PC-3 (cell line): ENCODE measurements at regions not wholly inside any gene's neighbourhood (a gene's known extent, or its start where the extent isn't known, plus 50 kb on each side); places are given as distances from the start of the nearest gene placed in this dataset.

ENCODE experiments used
- ATAC-seq: fragments of 200-7000 bp; cut with Tn5 transposase; 2 replicates; pipeline ENCODE4 v1.9.1; 2020; ENCODE audit warnings: mild to moderate bottlenecking, moderate library complexity
- BruUV-seq: library from RNA; stranded (reverse); fragments of 400-500 nt; replicated peaks from 2 replicates; lab custom pipeline; 2021; lab: Mats Ljungman, UMichigan
- CTCF ChIA-PET: fragments of 300-600 bp; sonication (Branson Sonifier 250); formaldehyde crosslinking; loops from one replicate; lab custom pipeline; 2022; ENCODE audit warnings: antibody characterized with exemption; lab: Charles Lee
- POLR2A ChIA-PET: fragments of 300-600 bp; sonication (Branson Sonifier 250); formaldehyde crosslinking; loops from one replicate; lab custom pipeline; 2022; ENCODE audit warnings: antibody characterized with exemption; ENCODE audit not compliant: unreplicated experiment; lab: Charles Lee
- DNase-seq: peaks from one replicate; pipeline ENCODE4 v3.0.0-alpha.2; 2015
- H2AFZ ChIP-seq: fragments of 300-600 bp; sonication (generic); 2 replicates; pipeline ENCODE4 v1.6.0; 2016; ENCODE audit warnings: antibody characterized with exemption, low read length
- H3F3A ChIP-seq: fragments of 300-600 bp; sonication (generic); one replicate; pipeline ENCODE4 v1.6.0; 2017; ENCODE audit warnings: antibody characterized with exemption, low read length, control low read depth, mild to moderate bottlenecking; ENCODE audit not compliant: unreplicated experiment
- H3K27ac ChIP-seq: fragments of 300-600 bp; sonication (generic); 2 replicates; pipeline ENCODE4 v1.5.1; 2016; ENCODE audit warnings: mild to moderate bottlenecking, low read length
- H3K27me3 ChIP-seq: fragments of 300-600 bp; sonication (generic); 2 replicates; pipeline ENCODE4 v1.6.1; 2016; ENCODE audit warnings: low read length, mixed read lengths
- H3K36me3 ChIP-seq: fragments of 300-600 bp; sonication (generic); 2 replicates; pipeline ENCODE4 v1.6.1; 2016; ENCODE audit warnings: low read depth, mixed run types, low read length, mixed read lengths
- H3K4me1 ChIP-seq: fragments of 300-600 bp; sonication (generic); 2 replicates; pipeline ENCODE4 v1.5.1; 2016; ENCODE audit warnings: low read length; ENCODE audit not compliant: insufficient read depth
- H3K4me2 ChIP-seq: fragments of 300-600 bp; sonication (generic); 2 replicates; pipeline ENCODE4 v1.6.0; 2016; ENCODE audit warnings: low read length
- H3K4me3 ChIP-seq: fragments of 300-600 bp; sonication (generic); 2 replicates; pipeline ENCODE4 v1.5.1; 2016; ENCODE audit warnings: mild to moderate bottlenecking, low read length, mixed read lengths
- H3K79me2 ChIP-seq: fragments of 300-600 bp; sonication (generic); 2 replicates; pipeline ENCODE4 v1.6.1; 2017; ENCODE audit warnings: low read length, mixed read lengths
- H3K9ac ChIP-seq: fragments of 300-600 bp; sonication (generic); 2 replicates; pipeline ENCODE4 v1.6.0; 2016; ENCODE audit warnings: mild to moderate bottlenecking, low read length
- H3K9me2 ChIP-seq: fragments of 300-600 bp; sonication (generic); replicated peaks from 2 replicates; pipeline ENCODE4 v1.6.1; 2016; ENCODE audit warnings: mixed run types, low read length, mixed read lengths
- H3K9me3 ChIP-seq: fragments of 300-600 bp; sonication (generic); 2 replicates; pipeline ENCODE4 v1.6.1; 2016; ENCODE audit warnings: low read length, mixed read lengths
- H4K20me1 ChIP-seq: fragments of 300-600 bp; sonication (generic); 2 replicates; pipeline ENCODE4 v1.6.1; 2016; ENCODE audit warnings: low read length, mixed read lengths
- EZH2 ChIP-seq: fragments of 300-600 bp; sonication (generic); IDR thresholded peaks from one replicate; pipeline ENCODE4 v1.6.1; 2017; ENCODE audit warnings: antibody characterized with exemption, mild to moderate bottlenecking, low read length; ENCODE audit not compliant: unreplicated experiment
- EZH2phosphoT487 ChIP-seq: fragments of 300-600 bp; sonication (generic); IDR thresholded peaks from 2 replicates; pipeline ENCODE4 v1.6.1; 2018; ENCODE audit warnings: mild to moderate bottlenecking, antibody characterized with exemption, low read length, borderline replicate concordance
- intact Hi-C: fragments of 100-400 bp; cut with micrococcal nuclease; formaldehyde crosslinking; loops from 2 replicates; pipeline ENCODE4 v1.9.0; 2023
- TF ChIP-seq, protein P1 (sequence below): fragments of 300-600 bp; sonication (generic); conservative IDR thresholded peaks from 2 replicates; pipeline ENCODE4 v1.5.1; 2017; ENCODE audit warnings: antibody characterized with exemption, low read depth, mild to moderate bottlenecking, low read length

DNA sequence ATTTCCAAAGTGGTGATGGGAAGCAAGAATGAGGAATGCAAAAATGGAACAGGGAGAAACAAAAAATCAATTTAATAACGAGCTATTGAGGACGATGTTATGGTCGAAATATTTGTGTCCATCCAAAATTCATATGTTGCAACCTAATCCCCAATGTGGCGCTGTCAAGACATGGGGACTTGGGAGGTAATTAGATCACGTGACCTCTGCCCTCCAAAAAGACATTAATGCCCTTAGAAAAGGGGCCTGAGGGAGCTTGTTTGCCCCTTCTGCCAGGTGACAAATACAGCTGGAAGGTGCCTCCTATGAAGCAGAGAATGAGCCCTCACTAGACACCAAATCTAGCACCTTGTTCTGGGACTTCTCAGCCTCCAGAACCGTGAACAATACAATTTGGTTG lies 315.2 kb upstream of the CDH9 start:
- Histone ChIP-seq H3K79me2 (no peaks in the 10 kb centered on the region), H3K9me2 (no peaks in the 10 kb centered on the region), H4K20me1 (no peaks in the 10 kb centered on the region), H3K27ac (no peak overlapping the region), H3K9me3 (no peaks in the 10 kb centered on the region), H3K9ac (no peak overlapping the region), H3F3A (no peaks in the 10 kb centered on the region), H3K4me1 (no peaks in the 10 kb centered on the region), H3K4me3 (no peak overlapping the region), H3K27me3 (no peaks in the 10 kb centered on the region), H3K4me2 (no peak overlapping the region), H2AFZ (no peak overlapping the region), H3K36me3 (no peaks in the 10 kb centered on the region)
- ChIA-PET POLR2A (interaction anchor here (0.6 kb wide), 1 partner anchor 36 kb away, joined by 3 read pairs; no protein-coding TSS in a partner anchor), CTCF (no interaction called here)
- TF ChIP-seq EZH2 (no peak), EZH2phosphoT487 (no peak)
- TF ChIP-seq, protein P1, sequence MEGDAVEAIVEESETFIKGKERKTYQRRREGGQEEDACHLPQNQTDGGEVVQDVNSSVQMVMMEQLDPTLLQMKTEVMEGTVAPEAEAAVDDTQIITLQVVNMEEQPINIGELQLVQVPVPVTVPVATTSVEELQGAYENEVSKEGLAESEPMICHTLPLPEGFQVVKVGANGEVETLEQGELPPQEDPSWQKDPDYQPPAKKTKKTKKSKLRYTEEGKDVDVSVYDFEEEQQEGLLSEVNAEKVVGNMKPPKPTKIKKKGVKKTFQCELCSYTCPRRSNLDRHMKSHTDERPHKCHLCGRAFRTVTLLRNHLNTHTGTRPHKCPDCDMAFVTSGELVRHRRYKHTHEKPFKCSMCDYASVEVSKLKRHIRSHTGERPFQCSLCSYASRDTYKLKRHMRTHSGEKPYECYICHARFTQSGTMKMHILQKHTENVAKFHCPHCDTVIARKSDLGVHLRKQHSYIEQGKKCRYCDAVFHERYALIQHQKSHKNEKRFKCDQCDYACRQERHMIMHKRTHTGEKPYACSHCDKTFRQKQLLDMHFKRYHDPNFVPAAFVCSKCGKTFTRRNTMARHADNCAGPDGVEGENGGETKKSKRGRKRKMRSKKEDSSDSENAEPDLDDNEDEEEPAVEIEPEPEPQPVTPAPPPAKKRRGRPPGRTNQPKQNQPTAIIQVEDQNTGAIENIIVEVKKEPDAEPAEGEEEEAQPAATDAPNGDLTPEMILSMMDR = no peak
- ATAC-seq = no peak
- no peak for DNase-seq
- BruUV-seq = no TSS peak
- intact Hi-C loops = no loop called here

DNA sequence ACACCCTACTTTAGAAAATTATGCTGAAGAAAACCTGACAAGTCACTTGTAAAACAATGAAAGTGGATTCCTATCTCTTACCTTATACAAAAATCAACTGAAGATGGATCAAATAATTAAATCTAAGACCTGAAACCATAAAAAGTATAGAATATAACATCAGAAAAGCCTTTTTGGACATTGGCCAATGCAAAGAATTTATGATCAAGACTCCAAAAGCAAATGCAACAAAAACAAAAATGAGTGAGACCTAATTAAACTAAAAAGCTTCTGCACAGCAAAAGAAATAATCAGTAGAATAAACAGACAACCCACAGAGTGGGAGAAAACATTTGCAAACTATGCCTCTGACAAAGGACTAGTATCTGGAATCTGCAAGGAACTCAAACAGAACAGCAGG lies 303.0 kb upstream of the CDH9 start:
- Histone ChIP-seq H3K9ac (no peak overlapping the region), H3K4me2 (no peak overlapping the region), H3K79me2 (no peaks in the 10 kb centered on the region), H3K9me2 (no peaks in the 10 kb centered on the region), H2AFZ (no peak overlapping the region), H3K4me1 (no peaks in the 10 kb centered on the region), H3K4me3 (no peak overlapping the region), H3K9me3 (no peaks in the 10 kb centered on the region), H3K27ac (no peak overlapping the region), H4K20me1 (no peaks in the 10 kb centered on the region), H3K36me3 (no peaks in the 10 kb centered on the region), H3F3A (no peaks in the 10 kb centered on the region), H3K27me3 (no peaks in the 10 kb centered on the region)
- DNase-seq = no peak
- ChIA-PET CTCF (no interaction called here), POLR2A (no interaction called here)
- intact Hi-C loops = no loop called here
- no peak for ATAC-seq
- no TSS peak for BruUV-seq
- TF ChIP-seq, protein P1 = no peak
- TF ChIP-seq EZH2phosphoT487 (no peak), EZH2 (no peak)

- H3K4me3 ChIP-seq = no peak overlapping the region
- no peaks in the 10 kb centered on the region for H3K9me3 ChIP-seq
- ChIA-PET CTCF (no interaction called here), POLR2A (no interaction called here)
- no peak overlapping the region for H3K27ac ChIP-seq
- H3K9ac ChIP-seq = no peak overlapping the region
- H3K9me2 ChIP-seq = no peaks in the 10 kb centered on the region
- no peak overlapping the region for H3K4me2 ChIP-seq
- TF ChIP-seq EZH2 = no peak
- no peak for TF ChIP-seq EZH2phosphoT487
- TF ChIP-seq, protein P1 = no peak
- H3K27me3 ChIP-seq = no peaks in the 10 kb centered on the region
- BruUV-seq = no TSS peak
- DNase-seq (no peak), ATAC-seq (no peak)
- no peaks in the 10 kb centered on the region for H3F3A ChIP-seq
- intact Hi-C loops = no loop called here
- no peaks in the 10 kb centered on the region for H3K36me3 ChIP-seq
- H2AFZ ChIP-seq = no peak overlapping the region
- H4K20me1 ChIP-seq = no peaks in the 10 kb centered on the region
- no peaks in the 10 kb centered on the region for H3K79me2 ChIP-seq
- H3K4me1 ChIP-seq = no peaks in the 10 kb centered on the region
These were observed 298.4 kb upstream of the CDH9 start for GRCh38 chr5:27336817-27337216.
